ES-I3 (cell line): ENCODE measurements at regions not wholly inside any gene's neighbourhood (a gene's known extent, or its start where the extent isn't known, plus 50 kb on each side); places are given as distances from the start of the nearest gene placed in this dataset.

ENCODE experiments used
- H3K36me3 ChIP-seq: 2 replicates; pipeline ENCODE4 v1.6.1; 2013; ENCODE audit warnings: mild to moderate bottlenecking, low read length, control low read depth, moderate library complexity; ENCODE audit not compliant: insufficient read depth
- H3K4me1 ChIP-seq: 2 replicates; pipeline ENCODE4 v1.6.1; 2013; ENCODE audit warnings: mild to moderate bottlenecking, control low read depth, low read length; ENCODE audit not compliant: insufficient read depth
- H3K9ac ChIP-seq: 2 replicates; pipeline ENCODE4 v1.6.1; 2013; ENCODE audit warnings: low read depth, mild to moderate bottlenecking, low read length, moderate library complexity
- H3K9me3 ChIP-seq: 2 replicates; pipeline ENCODE4 v1.6.1; 2013; ENCODE audit warnings: mild to moderate bottlenecking, low read length, moderate library complexity; ENCODE audit not compliant: control insufficient read depth, insufficient read depth

DNA sequence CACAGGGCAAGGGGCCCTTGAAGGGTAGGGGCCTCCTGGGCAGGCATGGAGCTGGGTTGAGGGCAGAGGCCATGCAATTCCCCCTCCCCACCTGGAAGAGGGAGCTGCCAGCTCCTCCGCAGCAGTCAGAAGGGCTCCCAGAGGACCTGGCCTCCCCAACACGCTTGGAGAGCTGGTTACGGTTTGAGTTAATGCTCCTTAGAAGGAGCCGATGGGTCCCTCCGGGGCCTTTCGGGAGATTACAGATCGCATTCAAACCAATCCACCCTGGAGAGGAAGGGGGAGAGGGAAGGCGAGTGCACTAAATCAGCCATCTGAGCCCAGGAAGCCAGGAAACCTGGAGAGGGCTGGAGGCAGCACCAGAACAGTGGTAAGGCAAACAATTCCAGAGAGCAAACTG is 106.3 kb upstream of the CSF3R start:
- peaks cover 37% of the 10 kb centered on the region for H3K4me1 ChIP-seq
- no peak overlapping the region for H3K9ac ChIP-seq
- no peaks in the 10 kb centered on the region for H3K9me3 ChIP-seq
- no peaks in the 10 kb centered on the region for H3K36me3 ChIP-seq

DNA sequence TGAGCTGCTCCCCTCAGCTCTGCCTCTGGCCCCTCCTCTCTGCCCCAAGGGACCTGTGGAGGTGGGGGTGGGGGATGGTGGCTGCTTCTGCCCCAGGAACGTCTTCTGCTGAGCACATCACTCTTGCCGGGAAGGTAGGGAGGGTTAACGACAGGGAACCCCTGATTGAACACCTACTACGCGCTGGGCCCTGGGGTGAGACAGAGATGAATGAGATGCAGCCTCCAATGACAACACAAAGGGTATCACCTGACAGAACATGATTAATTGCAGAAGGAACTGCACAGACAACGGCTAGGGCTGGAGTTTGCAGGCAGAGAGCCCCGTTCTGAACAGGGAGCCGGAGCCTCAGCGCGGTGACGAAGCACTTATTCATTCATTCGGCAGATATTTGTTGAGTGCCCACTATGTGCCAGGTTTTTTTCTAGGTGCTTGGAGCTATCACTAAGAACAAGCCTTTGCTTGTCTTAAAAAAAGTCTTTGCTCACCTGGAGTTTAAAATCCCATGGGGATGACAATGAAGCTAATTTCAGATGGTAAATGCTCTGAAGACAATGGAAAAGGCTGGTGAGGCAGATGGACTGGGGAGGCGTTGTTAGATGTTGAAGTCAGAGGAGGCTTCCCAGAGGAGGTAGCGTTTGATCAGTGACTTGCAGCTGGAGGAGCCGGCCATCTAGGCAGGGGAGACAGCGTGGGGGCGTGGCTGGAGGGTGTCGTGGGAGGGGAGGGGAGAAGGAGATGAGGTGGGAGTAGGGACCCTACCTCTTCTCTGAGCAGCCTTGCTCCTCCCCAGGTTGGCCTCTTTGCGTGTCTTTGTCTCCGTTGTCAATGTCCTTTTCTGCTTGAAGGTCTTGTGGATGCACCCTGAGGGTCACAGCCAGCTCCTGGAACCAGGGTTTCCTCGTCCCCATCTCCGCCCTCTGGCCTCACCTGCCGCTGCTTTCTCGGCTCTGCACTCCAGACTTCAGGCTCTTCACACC is 103.1 kb upstream of the CSF3R start:
- H3K9me3 ChIP-seq: no peaks in the 10 kb centered on the region
- peak overlapping the region; percentile 7; the same call in 1 of the 2 replicates for H3K9ac ChIP-seq
- no peaks in the 10 kb centered on the region for H3K36me3 ChIP-seq
- peaks cover 51% of the 10 kb centered on the region for H3K4me1 ChIP-seq

DNA sequence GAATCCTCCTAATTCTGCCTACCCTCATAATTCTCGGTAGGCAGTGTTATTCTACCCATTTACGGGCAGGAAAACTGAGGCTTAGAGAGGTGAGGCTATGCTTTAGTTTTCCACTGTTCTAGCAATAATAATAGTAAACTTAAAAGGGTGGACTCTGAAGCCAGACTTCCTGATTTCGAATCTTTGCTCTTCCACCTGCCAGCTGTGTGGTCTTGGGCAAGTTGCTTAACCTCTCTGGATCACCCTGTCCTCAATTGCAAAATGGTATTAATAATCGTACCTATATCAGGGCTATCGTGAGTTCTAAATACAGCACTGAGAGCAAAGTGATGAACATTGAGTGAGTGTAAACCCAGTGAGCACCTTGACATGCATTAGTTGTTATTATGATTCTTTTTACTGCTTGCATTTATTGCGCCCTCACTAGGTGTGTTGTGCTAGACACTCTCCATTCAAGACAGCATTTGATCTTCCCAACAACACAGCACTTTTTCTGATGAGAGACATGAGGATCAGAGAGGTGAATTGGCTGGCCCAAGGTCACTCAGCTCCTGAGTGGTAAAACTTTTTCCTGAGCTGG is 102.3 kb upstream of the CSF3R start:
- Histone ChIP-seq H3K36me3 (no peaks in the 10 kb centered on the region), H3K4me1 (peaks cover 50% of the 10 kb centered on the region), H3K9ac (no peak overlapping the region), H3K9me3 (no peaks in the 10 kb centered on the region)

DNA sequence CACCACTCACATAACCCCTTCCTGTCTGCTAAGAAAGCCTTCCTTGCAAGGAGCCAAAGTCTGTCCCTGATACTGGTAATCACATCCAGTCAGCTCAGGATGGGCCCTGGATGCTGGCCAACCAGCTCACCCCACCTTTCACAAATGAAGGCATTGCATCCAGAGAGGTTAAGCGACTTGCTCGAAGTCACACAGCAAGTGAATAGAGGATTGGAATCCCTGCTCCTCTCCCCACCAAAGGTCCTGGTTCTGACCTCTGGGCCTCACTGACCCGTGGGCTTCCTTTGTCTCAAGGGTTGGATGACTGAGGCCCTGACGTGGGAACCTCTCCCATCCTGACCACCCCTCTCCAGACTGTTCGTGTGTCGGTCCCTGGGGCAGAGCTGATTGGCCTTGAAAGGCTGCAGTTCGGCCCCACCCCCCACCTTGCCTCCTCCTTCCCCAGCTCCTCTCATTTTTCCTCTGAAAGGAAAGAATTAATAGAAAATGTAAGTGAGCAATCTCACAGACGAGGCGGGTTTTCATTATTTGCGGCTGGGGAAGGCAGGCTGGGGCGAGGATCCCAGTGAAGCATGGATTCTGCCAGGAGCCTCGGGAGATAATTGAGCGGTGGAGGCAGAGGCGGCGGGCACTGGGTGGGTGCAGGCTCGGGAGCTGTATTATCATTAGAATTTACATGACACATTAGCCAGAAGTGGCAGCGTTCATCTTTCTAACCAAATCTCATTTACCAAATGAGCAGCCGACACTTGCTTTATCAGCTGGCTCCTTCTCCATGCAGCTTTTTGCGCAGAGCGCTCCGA is 101.5 kb upstream of the CSF3R start:
- H3K36me3 ChIP-seq: no peaks in the 10 kb centered on the region
- H3K9me3 ChIP-seq: no peaks in the 10 kb centered on the region
- H3K9ac ChIP-seq: no peak overlapping the region
- H3K4me1 ChIP-seq: peaks cover 47% of the 10 kb centered on the region

DNA sequence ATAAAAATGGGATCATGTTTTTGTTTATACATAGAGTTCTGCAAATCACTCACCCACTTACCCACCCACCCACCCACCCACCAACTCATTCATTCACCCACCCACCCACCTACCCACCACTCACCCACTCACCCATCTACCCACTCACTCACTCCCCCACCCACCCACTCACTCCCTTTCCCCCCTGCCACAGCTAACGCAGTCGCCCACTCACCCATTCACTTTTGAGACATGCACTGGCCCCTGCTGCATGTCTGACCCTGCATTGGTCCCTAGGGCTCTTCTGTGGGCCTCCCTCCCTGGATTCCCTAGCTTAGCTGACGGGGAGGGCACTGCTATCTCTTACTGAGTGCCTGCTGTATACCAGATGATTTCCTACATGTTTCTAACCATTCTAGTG is 100.4 kb upstream of the CSF3R start:
- Histone ChIP-seq H3K4me1 (peaks cover 46% of the 10 kb centered on the region), H3K36me3 (no peaks in the 10 kb centered on the region), H3K9ac (no peak overlapping the region), H3K9me3 (no peaks in the 10 kb centered on the region)

DNA sequence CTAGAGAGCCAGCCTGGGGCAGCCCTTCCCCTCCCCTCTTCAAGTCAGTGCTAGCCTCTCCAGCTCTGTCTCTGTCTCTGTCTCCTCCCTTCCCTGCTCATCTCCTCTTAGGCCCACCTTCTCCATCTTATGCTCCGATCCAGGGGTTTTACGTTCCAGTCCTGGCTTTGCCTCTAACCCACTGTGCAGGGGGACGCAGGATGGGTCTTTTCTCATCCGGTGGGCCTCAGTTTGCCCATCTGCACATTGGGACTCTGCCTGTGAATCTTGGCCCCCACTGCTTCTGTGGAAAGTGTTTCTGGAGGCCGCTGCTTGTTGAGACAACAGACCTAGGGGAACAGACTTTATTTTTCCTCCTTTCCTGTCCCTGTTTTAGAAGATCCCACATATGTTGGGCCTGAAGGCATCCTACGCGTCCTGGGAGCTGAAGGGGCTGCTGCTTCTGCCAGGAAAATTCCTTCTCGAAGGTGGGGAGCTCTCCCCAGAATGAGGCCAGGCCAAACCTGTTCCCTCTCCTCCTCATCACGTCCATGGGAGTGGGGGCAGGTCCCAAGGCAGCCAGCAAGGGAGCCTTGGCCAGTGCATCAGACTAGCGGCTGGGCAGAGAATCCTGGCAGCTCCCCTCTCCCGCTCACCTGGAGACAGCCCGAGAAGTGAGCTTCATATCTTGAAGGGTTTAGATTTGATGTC is 99.5 kb upstream of the CSF3R start:
- no peak overlapping the region for H3K9ac ChIP-seq
- H3K9me3 ChIP-seq: no peaks in the 10 kb centered on the region
- no peaks in the 10 kb centered on the region for H3K36me3 ChIP-seq
- H3K4me1 ChIP-seq: peaks cover 41% of the 10 kb centered on the region

DNA sequence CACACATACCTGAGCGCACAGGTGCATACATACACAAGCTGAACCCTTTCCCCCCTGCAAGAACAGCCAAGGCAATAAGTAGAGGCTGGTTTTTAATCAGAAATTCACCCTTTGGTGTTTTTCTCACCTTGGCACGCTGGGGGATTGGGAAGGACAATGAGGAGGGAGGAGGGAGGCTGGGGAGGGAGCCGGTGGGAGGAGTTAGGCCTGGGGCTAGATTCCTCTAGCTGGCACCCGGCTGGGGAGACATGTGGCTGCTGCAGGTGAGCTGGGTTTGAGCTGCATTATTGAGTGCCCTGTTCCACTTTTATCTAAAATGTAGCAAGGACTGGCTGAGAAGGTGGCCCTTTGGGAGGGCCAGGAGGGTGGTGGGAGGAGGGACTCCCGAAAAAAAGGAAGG is 97.8 kb upstream of the CSF3R start:
- H3K36me3 ChIP-seq: no peaks in the 10 kb centered on the region
- H3K4me1 ChIP-seq: peaks cover 33% of the 10 kb centered on the region
- H3K9ac ChIP-seq: no peak overlapping the region

DNA sequence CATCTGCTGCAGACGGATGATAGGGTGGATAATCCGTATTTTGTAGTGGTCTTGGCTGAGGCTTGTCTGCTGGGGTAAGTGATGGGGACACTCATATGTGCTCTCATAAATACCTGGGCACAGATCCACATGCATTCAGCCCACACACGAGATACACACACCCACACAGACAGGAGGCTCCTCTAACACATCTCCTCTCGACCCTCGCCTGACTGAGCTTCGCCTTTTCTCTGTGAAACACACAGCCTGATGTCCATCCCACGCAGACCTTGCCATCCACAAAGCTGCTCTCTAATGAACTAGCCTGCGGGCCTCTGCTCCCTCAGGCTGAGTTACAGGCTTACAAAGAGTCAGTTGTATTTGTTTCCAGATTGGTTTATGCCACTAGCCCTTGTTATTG is 96.3 kb upstream of the CSF3R start:
- no peaks in the 10 kb centered on the region for H3K36me3 ChIP-seq
- H3K9ac ChIP-seq: no peak overlapping the region
- H3K9me3 ChIP-seq: no peaks in the 10 kb centered on the region
- peaks cover 29% of the 10 kb centered on the region for H3K4me1 ChIP-seq

More for the DNA sequence above, 97.8 kb upstream of the CSF3R start:
- H3K9me3 ChIP-seq: no peaks in the 10 kb centered on the region

DNA sequence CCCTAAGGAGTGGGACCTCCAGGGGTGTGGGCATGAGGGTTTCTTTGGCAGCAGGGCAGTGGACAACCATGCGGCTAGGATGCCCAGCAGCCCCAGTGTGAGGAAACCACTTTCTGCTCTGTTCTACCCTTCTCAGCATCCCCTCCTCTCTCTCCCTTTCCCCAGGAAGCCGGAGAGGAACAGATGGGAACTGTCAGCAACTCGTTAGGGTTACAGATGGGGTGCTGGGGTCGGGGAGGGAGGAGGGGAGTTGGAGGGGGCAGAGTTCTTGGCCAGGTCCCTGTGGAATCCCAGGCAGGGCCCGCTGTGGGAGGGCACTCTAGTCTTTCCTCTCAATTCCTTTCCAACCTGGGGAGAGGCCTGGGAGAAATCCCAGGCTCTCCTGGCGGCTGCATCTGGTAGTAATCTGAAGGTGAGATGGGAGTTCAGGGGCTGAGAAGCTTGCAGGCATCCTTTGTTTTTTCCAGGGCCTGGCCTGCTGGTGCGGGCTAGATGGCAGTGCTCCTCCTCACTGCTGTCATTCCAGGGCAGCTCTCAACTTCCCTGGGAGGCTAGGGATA is 93.9 kb upstream of the CSF3R start:
- Histone ChIP-seq H3K4me1 (peaks cover 21% of the 10 kb centered on the region), H3K36me3 (no peaks in the 10 kb centered on the region), H3K9ac (no peak overlapping the region), H3K9me3 (no peaks in the 10 kb centered on the region)

DNA sequence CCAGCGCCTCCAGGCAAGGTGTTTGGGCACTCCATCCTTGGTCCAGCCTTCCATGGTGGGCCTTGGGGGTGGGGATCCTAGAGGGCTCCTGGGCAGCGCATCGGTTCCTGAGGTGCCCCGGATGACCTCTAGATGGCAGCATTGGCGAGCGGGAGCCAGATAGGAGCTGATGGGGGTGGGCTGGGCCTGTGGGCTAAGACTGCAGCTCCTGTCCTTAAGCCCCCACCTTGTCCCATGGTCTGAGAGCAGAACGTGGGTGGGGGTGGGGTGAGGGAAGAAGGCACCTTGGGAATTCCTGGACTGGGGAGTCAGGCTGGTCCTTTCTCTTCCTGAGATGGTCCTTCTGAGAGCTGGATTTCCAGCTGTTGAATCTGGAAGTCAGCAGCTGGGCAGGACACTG is 93.4 kb upstream of the CSF3R start:
- no peaks in the 10 kb centered on the region for H3K9me3 ChIP-seq
- H3K36me3 ChIP-seq: no peaks in the 10 kb centered on the region
- no peak overlapping the region for H3K9ac ChIP-seq
- peaks cover 16% of the 10 kb centered on the region for H3K4me1 ChIP-seq

DNA sequence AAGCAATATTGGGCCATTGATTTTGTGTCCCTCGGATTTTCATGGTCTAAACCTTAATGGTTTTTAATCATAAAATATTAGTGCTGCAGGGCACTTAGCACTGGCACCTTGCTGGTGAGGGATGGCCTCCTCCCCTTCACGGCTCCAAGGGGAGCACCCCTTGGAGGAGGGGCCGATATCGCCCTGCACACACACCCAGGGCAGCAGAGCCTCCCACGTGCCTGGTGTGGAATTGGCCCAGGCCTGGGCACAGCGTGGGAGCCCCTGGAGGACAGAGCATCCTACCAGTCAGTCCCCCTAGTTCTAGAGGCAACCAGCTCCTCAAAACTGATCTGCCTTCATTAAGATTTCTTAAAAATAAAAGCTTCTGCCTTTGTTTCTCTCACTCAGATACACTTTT is 90.7 kb upstream of the CSF3R start:
- H3K9me3 ChIP-seq: no peaks in the 10 kb centered on the region
- H3K36me3 ChIP-seq: no peaks in the 10 kb centered on the region
- no peak overlapping the region for H3K9ac ChIP-seq
- H3K4me1 ChIP-seq: peaks cover 11% of the 10 kb centered on the region

DNA sequence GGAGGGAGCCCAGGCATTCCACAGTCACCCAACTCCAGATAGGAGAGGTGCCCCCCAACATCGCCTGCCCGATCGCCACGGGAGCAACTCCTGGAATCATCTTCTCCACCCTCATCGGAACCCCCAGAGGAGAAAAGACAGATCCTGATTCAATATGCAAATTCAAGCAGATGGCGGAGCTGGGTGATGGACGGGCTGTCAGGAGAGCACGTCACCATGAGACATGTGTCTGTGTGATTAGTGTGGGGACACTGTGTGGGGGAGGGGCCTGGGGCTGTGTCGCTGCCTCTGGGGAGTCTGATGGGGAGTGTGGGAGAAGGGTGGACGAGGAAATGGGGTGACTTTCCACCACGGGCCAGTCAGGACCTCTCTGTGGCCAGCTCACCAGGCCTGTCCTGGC is 90.2 kb upstream of the CSF3R start:
- Histone ChIP-seq H3K36me3 (no peaks in the 10 kb centered on the region), H3K9ac (no peak overlapping the region), H3K4me1 (peaks cover 11% of the 10 kb centered on the region), H3K9me3 (no peaks in the 10 kb centered on the region)

DNA sequence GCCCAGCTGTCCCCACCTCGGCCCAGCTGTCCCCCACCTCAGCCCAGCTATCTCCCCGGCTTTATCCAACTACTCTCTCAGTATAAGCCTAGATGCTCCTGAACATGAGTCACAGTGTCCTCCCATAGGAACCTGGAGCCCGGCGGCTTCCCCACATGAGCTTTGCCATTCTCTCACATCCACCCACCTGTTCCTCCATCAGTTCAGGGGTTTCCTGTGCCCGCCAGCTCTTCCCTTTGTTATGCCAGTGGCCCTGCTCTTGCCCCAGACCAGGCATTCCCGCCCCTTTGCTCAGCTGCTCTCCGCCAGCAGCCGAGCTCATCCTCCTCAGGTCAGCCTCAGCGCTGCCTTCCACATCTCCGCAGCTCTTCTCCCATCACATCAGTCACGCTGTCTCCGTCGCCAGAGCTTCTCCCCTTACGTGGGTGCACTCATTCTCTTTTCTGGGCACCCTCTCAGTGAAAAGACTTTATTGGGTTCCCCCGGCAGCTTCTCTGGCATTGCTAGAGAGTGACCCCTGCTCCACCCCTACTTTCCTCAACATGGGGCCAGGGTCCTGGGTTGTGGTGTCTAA is 89.5 kb upstream of the CSF3R start:
- Histone ChIP-seq H3K9me3 (no peaks in the 10 kb centered on the region), H3K4me1 (peaks cover 11% of the 10 kb centered on the region), H3K36me3 (no peaks in the 10 kb centered on the region), H3K9ac (no peak overlapping the region)
